Lower leg skin (tissue), 3 donors: ENCODE measurements at regions not wholly inside any gene's neighbourhood (a gene's known extent, or its start where the extent isn't known, plus 50 kb on each side); places are given as distances from the start of the nearest gene placed in this dataset.

Experiments
- CTCF ChIP-seq, 3 donors: fragments of 450-650 bp; IDR thresholded peaks; one replicate each; pipeline ENCODE4 v1.5.1; 2016; ENCODE audit warnings: antibody characterized with exemption in 3 of 3, mild to moderate bottlenecking in 3 of 3, moderate library complexity in 2 of 3
- POLR2A ChIP-seq, 2 donors: fragments of 450-650 bp; IDR thresholded peaks; one replicate each; pipeline ENCODE4 v1.6.1; 2016 to 2017; ENCODE audit warnings: antibody characterized with exemption in 2 of 2, mild to moderate bottlenecking in 1 of 2, moderate library complexity in 1 of 2

GRCh38 chr3:28067014-28067413, 174.4 kb upstream of the CMC1 start:
- TF ChIP-seq CTCF (IDR thresholded peaks at IDR 0.05) (no peak), POLR2A (IDR thresholded peaks at IDR 0.05) (no peak)
